Stimulated activated CD4-positive, alpha-beta T cell treated with anti-CD3 and anti-CD28 coated beads, Interleukin-15, amount 100 ng/mL, for 1 hour (primary cell): ENCODE measurements at regions not wholly inside any gene's neighbourhood (a gene's known extent, or its start where the extent isn't known, plus 50 kb on each side); places are given as distances from the start of the nearest gene placed in this dataset.

Experiments
- DNase-seq, 2 donors: peaks; one replicate each; pipeline ENCODE4 v3.0.0-alpha.2; 2020; ENCODE audit warnings: low read depth in 1 of 2, low spot score in 1 of 2

- no peak for DNase-seq
Observed at GRCh38 chr13:74215420-74215819, 81.2 kb upstream of the KLF12 start.

- DNase-seq: no peak
Observed at GRCh38 chr13:74214321-74214720, 80.1 kb upstream of the KLF12 start.

- DNase-seq: no peak
Observed at GRCh38 chr13:74210693-74211393, 76.6 kb upstream of the KLF12 start.

- no peak for DNase-seq
Observed at GRCh38 chr13:74206855-74207254, 72.7 kb upstream of the KLF12 start.

GRCh38 chr13:74206061-74206561 is 71.9 kb upstream of the KLF12 start:
- no peak for DNase-seq

GRCh38 chr13:74205313-74205690 is 71.1 kb upstream of the KLF12 start:
- DNase-seq: no peak

GRCh38 chr13:74204602-74205312 is 70.6 kb upstream of the KLF12 start:
- no peak for DNase-seq

GRCh38 chr13:74203576-74203975 is 69.4 kb upstream of the KLF12 start:
- no peak for DNase-seq

GRCh38 chr13:74202129-74202813 is 68.1 kb upstream of the KLF12 start:
- no peak for DNase-seq

GRCh38 chr13:74201530-74201929 is 67.3 kb upstream of the KLF12 start:
- no peak for DNase-seq

GRCh38 chr13:74200081-74200480 is 65.9 kb upstream of the KLF12 start:
- no peak for DNase-seq

- no peak for DNase-seq
Observed at GRCh38 chr13:74197677-74198429, 63.6 kb upstream of the KLF12 start.

GRCh38 chr13:74194846-74195245 is 60.6 kb upstream of the KLF12 start:
- no peak for DNase-seq

GRCh38 chr13:74193391-74193790 is 59.2 kb upstream of the KLF12 start:
- DNase-seq: no peak

- DNase-seq: no peak
Observed at GRCh38 chr13:74191410-74191809, 57.2 kb upstream of the KLF12 start.

- no peak for DNase-seq
Observed at GRCh38 chr13:74190999-74191398, 56.8 kb upstream of the KLF12 start.

GRCh38 chr13:74187564-74187963 is 53.4 kb upstream of the KLF12 start:
- no peak for DNase-seq

- no peak for DNase-seq
Observed at GRCh38 chr13:74184283-74184682, 50.1 kb upstream of the KLF12 start.
